Panc1 (cell line): ENCODE measurements at regions not wholly inside any gene's neighbourhood (a gene's known extent, or its start where the extent isn't known, plus 50 kb on each side); places are given as distances from the start of the nearest gene placed in this dataset.

Experiments used
- ATAC-seq: fragments of 200-7000 bp; cut with Tn5 transposase; 2 replicates; pipeline ENCODE4 v1.9.1; 2020; ENCODE audit warnings: mild to moderate bottlenecking, moderate library complexity
- BruUV-seq: library from RNA; stranded (reverse); fragments of 400-500 nt; replicated peaks from 2 replicates; lab custom pipeline; 2021; lab: Mats Ljungman, UMichigan
- CTCF ChIA-PET: fragments of 300-600 bp; sonication (Branson Sonifier 250); formaldehyde crosslinking; loops from one replicate; lab custom pipeline; 2022; ENCODE audit warnings: antibody characterized with exemption; lab: Charles Lee
- POLR2A ChIA-PET: fragments of 300-600 bp; sonication (Branson Sonifier 250); formaldehyde crosslinking; loops from one replicate; lab custom pipeline; 2022; ENCODE audit warnings: antibody characterized with exemption; lab: Charles Lee
- DNase-seq: peaks from one replicate; pipeline ENCODE4 v3.0.0-alpha.2; 2010; ENCODE audit warnings: low read depth, low spot score
- H3K27ac ChIP-seq: 2 replicates; pipeline ENCODE4 v1.5.1; 2011; ENCODE audit warnings: mild to moderate bottlenecking, low read length, inconsistent platforms
- H3K27me3 ChIP-seq: fragments of 200-500 bp; sonication (Bioruptor generic); 2 replicates; pipeline ENCODE4 v1.6.0; 2014; ENCODE audit warnings: low read length, inconsistent platforms; ENCODE audit not compliant: control insufficient read depth, insufficient read depth
- H3K36me3 ChIP-seq: fragments of 200-500 bp; sonication (Bioruptor generic); 2 replicates; pipeline ENCODE4 v1.5.1; 2014; ENCODE audit warnings: inconsistent platforms, mild to moderate bottlenecking, low read length, moderate library complexity; ENCODE audit not compliant: control insufficient read depth, insufficient read depth
- H3K4me1 ChIP-seq: 2 replicates; pipeline ENCODE4 v1.5.1; 2011; ENCODE audit warnings: inconsistent platforms, mild to moderate bottlenecking, low read length, moderate library complexity; ENCODE audit not compliant: control insufficient read depth, insufficient read depth
- H3K4me3 ChIP-seq, 2 experiments: 2 replicates each; pipeline ENCODE4 v1.5.1; 2011 to 2012; ENCODE audit warnings: low read depth in 2 of 2, low read length in 2 of 2, mild to moderate bottlenecking in 2 of 2, inconsistent platforms in 1 of 2, moderate library complexity in 1 of 2
- H3K9me3 ChIP-seq: fragments of 200-500 bp; sonication (Bioruptor generic); 2 replicates; pipeline ENCODE4 v1.5.1; 2014; ENCODE audit warnings: low read depth, mild to moderate bottlenecking, inconsistent platforms, low read length, moderate library complexity; ENCODE audit not compliant: control insufficient read depth, insufficient read depth
- POLR2AphosphoS5 ChIP-seq: IDR thresholded peaks from 2 replicates; pipeline ENCODE4 v1.6.1; 2012; ENCODE audit warnings: mild to moderate bottlenecking, low read depth, low read length, moderate library complexity
- REST ChIP-seq, 2 experiments: IDR thresholded peaks; 2 replicates each; pipeline ENCODE4 v1.6.1; 2011 to 2012; ENCODE audit warnings: low read depth in 2 of 2, control low read depth in 1 of 2, low read length in 1 of 2, mild to moderate bottlenecking in 1 of 2, moderate library complexity in 1 of 2; ENCODE audit not compliant: insufficient read depth in 1 of 2
- SIN3A ChIP-seq: IDR thresholded peaks from 2 replicates; pipeline ENCODE4 v1.6.1; 2012; ENCODE audit warnings: low read depth, mild to moderate bottlenecking, low read length, moderate library complexity, borderline replicate concordance; ENCODE audit not compliant: insufficient read depth
- TCF7L2 ChIP-seq: IDR thresholded peaks from 2 replicates; pipeline ENCODE4 v1.6.1; 2011; ENCODE audit warnings: mild to moderate bottlenecking, low read depth, low read length, inconsistent platforms
- in situ Hi-C: cut with HindIII; loops from 2 replicates; pipeline ENCODE4 v1.10.0; 2016; ENCODE audit warnings: low sequenced_read_pairs, low pct_unique_long_range_greater_than_20kb
- intact Hi-C: fragments of 100-400 bp; cut with micrococcal nuclease; formaldehyde crosslinking; loops from one replicate; pipeline ENCODE4 v1.10.0; 2022; ENCODE audit not compliant: unreplicated experiment
- TF ChIP-seq, protein P1 (sequence below): fragments of 450-650 bp; IDR thresholded peaks from 2 replicates; pipeline ENCODE4 v1.5.1; 2017; ENCODE audit warnings: mild to moderate bottlenecking

GRCh38 chr18:65995206-65995605 is 244.4 kb downstream of the CDH7 start:
- Histone ChIP-seq H3K9me3 (no peaks in the 10 kb centered on the region), H3K27ac (no peak overlapping the region), H3K4me3 (no peak overlapping the region), H3K36me3 (no peaks in the 10 kb centered on the region), H3K4me1 (no peaks in the 10 kb centered on the region), H3K27me3 (no peaks in the 10 kb centered on the region)
- ATAC-seq (no peak), DNase-seq (no peak)
- CTCF ChIA-PET = no interaction called here
- no peak for TF ChIP-seq TCF7L2
- no peak for TF ChIP-seq SIN3A
- no peak for TF ChIP-seq REST (IDR thresholded peaks at IDR 0.05; ENCODE audit: insufficient read depth in 1 of 2, low read depth in 2 of 2, low read length in 1 of 2)
- TF ChIP-seq, protein P1, sequence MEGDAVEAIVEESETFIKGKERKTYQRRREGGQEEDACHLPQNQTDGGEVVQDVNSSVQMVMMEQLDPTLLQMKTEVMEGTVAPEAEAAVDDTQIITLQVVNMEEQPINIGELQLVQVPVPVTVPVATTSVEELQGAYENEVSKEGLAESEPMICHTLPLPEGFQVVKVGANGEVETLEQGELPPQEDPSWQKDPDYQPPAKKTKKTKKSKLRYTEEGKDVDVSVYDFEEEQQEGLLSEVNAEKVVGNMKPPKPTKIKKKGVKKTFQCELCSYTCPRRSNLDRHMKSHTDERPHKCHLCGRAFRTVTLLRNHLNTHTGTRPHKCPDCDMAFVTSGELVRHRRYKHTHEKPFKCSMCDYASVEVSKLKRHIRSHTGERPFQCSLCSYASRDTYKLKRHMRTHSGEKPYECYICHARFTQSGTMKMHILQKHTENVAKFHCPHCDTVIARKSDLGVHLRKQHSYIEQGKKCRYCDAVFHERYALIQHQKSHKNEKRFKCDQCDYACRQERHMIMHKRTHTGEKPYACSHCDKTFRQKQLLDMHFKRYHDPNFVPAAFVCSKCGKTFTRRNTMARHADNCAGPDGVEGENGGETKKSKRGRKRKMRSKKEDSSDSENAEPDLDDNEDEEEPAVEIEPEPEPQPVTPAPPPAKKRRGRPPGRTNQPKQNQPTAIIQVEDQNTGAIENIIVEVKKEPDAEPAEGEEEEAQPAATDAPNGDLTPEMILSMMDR = no peak
- TF ChIP-seq POLR2AphosphoS5 = no peak
- BruUV-seq = no TSS peak
- in situ Hi-C loops = no loop called here
- intact Hi-C loops = no loop called here
- POLR2A ChIA-PET = no interaction called here

- DNase-seq (no peak), ATAC-seq (no peak)
- H3K9me3 ChIP-seq = no peaks in the 10 kb centered on the region
- CTCF ChIA-PET = no interaction called here
- in situ Hi-C loops (no loop called here), intact Hi-C loops (no loop called here)
- H3K4me1 ChIP-seq = no peaks in the 10 kb centered on the region
- BruUV-seq = no TSS peak
- H3K36me3 ChIP-seq = no peaks in the 10 kb centered on the region
- no peak overlapping the region for H3K4me3 ChIP-seq
- TF ChIP-seq REST (IDR thresholded peaks at IDR 0.05; ENCODE audit: insufficient read depth in 1 of 2, low read depth in 2 of 2, low read length in 1 of 2) (no peak), POLR2AphosphoS5 (no peak), TCF7L2 (no peak), SIN3A (no peak)
- TF ChIP-seq, protein P1 = no peak
- H3K27me3 ChIP-seq = no peaks in the 10 kb centered on the region
- H3K27ac ChIP-seq = no peak overlapping the region
- POLR2A ChIA-PET = no interaction called here
Observed at GRCh38 chr18:65994302-65994701, 243.5 kb downstream of the CDH7 start.
